Hepatocyte (in vitro differentiated cells): ENCODE measurements at regions not wholly inside any gene's neighbourhood (a gene's known extent, or its start where the extent isn't known, plus 50 kb on each side); places are given as distances from the start of the nearest gene placed in this dataset.

ENCODE experiments used
- DNase-seq: peaks from one replicate; pipeline ENCODE4 v3.0.0-alpha.2; 2016; ENCODE audit warnings: low spot score
- H2AFZ ChIP-seq: fragments of 200-600 bp; sonication (generic); 2 replicates; pipeline ENCODE4 v1.6.0; 2016; ENCODE audit warnings: antibody characterized with exemption, mild to moderate bottlenecking
- H3K27ac ChIP-seq: fragments of 200-600 bp; sonication (generic); 2 replicates; pipeline ENCODE4 v1.5.1; 2016; ENCODE audit warnings: mild to moderate bottlenecking
- H3K27me3 ChIP-seq: fragments of 200-600 bp; sonication (generic); 2 replicates; pipeline ENCODE4 v1.6.1; 2016
- H3K36me3 ChIP-seq: fragments of 200-600 bp; sonication (generic); replicated peaks from 2 replicates; pipeline ENCODE4 v1.5.1; 2016; ENCODE audit warnings: low read depth; ENCODE audit not compliant: insufficient read depth
- H3K4me1 ChIP-seq: fragments of 200-600 bp; sonication (generic); 2 replicates; pipeline ENCODE4 v1.5.1; 2016; ENCODE audit warnings: mild to moderate bottlenecking, moderate library complexity; ENCODE audit not compliant: insufficient read depth
- H3K4me2 ChIP-seq: fragments of 200-600 bp; sonication (generic); 2 replicates; pipeline ENCODE4 v1.6.0; 2016
- H3K4me3 ChIP-seq: fragments of 200-600 bp; sonication (generic); 2 replicates; pipeline ENCODE4 v1.5.1; 2016; ENCODE audit warnings: mild to moderate bottlenecking
- H3K79me2 ChIP-seq: fragments of 200-600 bp; sonication (generic); 2 replicates; pipeline ENCODE4 v1.6.0; 2017; ENCODE audit warnings: mild to moderate bottlenecking
- H3K9me2 ChIP-seq: fragments of 200-600 bp; sonication (generic); replicated peaks from 2 replicates; pipeline ENCODE4 v1.6.0; 2017; ENCODE audit warnings: mild to moderate bottlenecking; ENCODE audit not compliant: insufficient read depth
- H3K9me3 ChIP-seq: fragments of 200-600 bp; sonication (generic); 2 replicates; pipeline ENCODE4 v1.5.1; 2016; ENCODE audit warnings: low read depth, mild to moderate bottlenecking
- H4K20me1 ChIP-seq: fragments of 200-600 bp; sonication (generic); 2 replicates; pipeline ENCODE4 v1.6.0; 2016; ENCODE audit warnings: mild to moderate bottlenecking; ENCODE audit not compliant: insufficient read depth, poor library complexity, severe bottlenecking
- EZH2 ChIP-seq: fragments of 200-600 bp; sonication (generic); IDR thresholded peaks from 2 replicates; pipeline ENCODE4 v1.6.1; 2016; ENCODE audit warnings: antibody characterized with exemption, mild to moderate bottlenecking, borderline replicate concordance
- EZH2phosphoT487 ChIP-seq: fragments of 200-600 bp; sonication (generic); IDR thresholded peaks from one replicate; pipeline ENCODE4 v1.6.1; 2018; ENCODE audit warnings: antibody characterized with exemption, mild to moderate bottlenecking, low read depth, moderate library complexity; ENCODE audit not compliant: unreplicated experiment, severe bottlenecking
- WGBS: methylation state at CpG from one replicate; pipeline ENCODE4 v1.1.6; 2016; ENCODE audit warnings: low lambda C conversion rate; ENCODE audit errors: missing lambda C conversion rate; 5-methylcytosine and 5-hydroxymethylcytosine counted together
- TF ChIP-seq, protein P1 (sequence below): fragments of 200-600 bp; sonication (generic); IDR thresholded peaks from 2 replicates; pipeline ENCODE4 v1.5.1; 2016; ENCODE audit warnings: antibody characterized with exemption, mild to moderate bottlenecking; ENCODE audit not compliant: poor library complexity

DNA sequence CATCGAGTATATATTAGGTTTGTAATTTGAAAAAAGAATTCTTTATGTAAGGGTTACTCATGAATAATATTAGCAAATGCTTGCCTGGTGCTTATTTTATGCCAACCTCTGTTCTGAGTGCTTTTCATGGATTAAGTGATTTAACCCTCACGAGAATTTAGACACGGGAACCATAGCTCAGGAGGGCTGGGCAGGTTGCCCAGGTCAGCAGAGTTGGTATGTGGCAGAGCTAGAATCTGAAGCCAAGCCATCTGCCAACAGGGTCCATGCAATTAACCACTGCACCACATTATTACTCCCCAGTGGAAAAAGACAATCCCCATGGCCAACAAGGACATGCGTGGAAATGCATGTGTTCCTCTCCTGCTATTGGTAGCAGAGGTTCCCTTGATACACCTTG, 345.6 kb downstream of the CDC5L start:
- 95% methylated on average over 4 of the region's 4 CpGs for WGBS
- no peaks in the 10 kb centered on the region for H3K9me3 ChIP-seq
- H3K27me3 ChIP-seq, result no peaks in the 10 kb centered on the region
- DNase-seq, result no peak
- peaks cover 21% of the 10 kb centered on the region for H3K4me1 ChIP-seq
- TF ChIP-seq EZH2 (no peak), EZH2phosphoT487 (no peak)
- TF ChIP-seq, protein P1, sequence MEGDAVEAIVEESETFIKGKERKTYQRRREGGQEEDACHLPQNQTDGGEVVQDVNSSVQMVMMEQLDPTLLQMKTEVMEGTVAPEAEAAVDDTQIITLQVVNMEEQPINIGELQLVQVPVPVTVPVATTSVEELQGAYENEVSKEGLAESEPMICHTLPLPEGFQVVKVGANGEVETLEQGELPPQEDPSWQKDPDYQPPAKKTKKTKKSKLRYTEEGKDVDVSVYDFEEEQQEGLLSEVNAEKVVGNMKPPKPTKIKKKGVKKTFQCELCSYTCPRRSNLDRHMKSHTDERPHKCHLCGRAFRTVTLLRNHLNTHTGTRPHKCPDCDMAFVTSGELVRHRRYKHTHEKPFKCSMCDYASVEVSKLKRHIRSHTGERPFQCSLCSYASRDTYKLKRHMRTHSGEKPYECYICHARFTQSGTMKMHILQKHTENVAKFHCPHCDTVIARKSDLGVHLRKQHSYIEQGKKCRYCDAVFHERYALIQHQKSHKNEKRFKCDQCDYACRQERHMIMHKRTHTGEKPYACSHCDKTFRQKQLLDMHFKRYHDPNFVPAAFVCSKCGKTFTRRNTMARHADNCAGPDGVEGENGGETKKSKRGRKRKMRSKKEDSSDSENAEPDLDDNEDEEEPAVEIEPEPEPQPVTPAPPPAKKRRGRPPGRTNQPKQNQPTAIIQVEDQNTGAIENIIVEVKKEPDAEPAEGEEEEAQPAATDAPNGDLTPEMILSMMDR, result no peak
- H3K4me2 ChIP-seq, result no peak overlapping the region
- no peak overlapping the region for H3K4me3 ChIP-seq
- no peaks in the 10 kb centered on the region for H3K79me2 ChIP-seq
- no peaks in the 10 kb centered on the region for H3K9me2 ChIP-seq
- H3K27ac ChIP-seq, result no peak overlapping the region
- H2AFZ ChIP-seq, result no peak overlapping the region
- no peaks in the 10 kb centered on the region for H3K36me3 ChIP-seq
- H4K20me1 ChIP-seq, result no peaks in the 10 kb centered on the region

DNA sequence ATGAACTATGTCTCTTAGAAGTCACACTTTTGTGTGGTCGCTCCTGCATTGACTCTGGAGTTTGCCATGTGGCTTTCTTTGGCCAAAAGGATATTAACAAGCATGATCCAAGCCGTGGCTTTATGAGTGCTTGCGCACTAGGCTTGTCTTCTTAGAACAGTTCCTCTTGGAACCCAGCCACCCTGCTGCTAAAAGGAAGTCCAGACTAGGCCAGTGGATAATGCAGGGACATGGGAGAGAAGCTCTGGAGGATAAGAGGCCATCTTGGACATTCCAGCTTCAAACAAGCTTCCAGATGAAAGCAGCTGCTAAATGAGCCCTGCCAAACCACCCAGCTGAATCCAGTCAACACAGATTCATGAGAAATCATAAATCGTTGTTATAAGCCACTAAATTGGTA, 346.4 kb downstream of the CDC5L start:
- Histone ChIP-seq H3K79me2 (no peaks in the 10 kb centered on the region), H3K4me3 (no peak overlapping the region), H3K27me3 (no peaks in the 10 kb centered on the region), H2AFZ (no peak overlapping the region), H3K4me1 (peaks cover 26% of the 10 kb centered on the region), H3K9me2 (no peaks in the 10 kb centered on the region), H3K9me3 (no peaks in the 10 kb centered on the region), H3K27ac (no peak overlapping the region), H4K20me1 (no peaks in the 10 kb centered on the region), H3K36me3 (no peaks in the 10 kb centered on the region), H3K4me2 (no peak overlapping the region)
- no peak for DNase-seq
- TF ChIP-seq, protein P1, result no peak
- no peak for TF ChIP-seq EZH2phosphoT487
- TF ChIP-seq EZH2, result no peak
- WGBS, result 81% methylated on average over 4 of the region's 4 CpGs

DNA sequence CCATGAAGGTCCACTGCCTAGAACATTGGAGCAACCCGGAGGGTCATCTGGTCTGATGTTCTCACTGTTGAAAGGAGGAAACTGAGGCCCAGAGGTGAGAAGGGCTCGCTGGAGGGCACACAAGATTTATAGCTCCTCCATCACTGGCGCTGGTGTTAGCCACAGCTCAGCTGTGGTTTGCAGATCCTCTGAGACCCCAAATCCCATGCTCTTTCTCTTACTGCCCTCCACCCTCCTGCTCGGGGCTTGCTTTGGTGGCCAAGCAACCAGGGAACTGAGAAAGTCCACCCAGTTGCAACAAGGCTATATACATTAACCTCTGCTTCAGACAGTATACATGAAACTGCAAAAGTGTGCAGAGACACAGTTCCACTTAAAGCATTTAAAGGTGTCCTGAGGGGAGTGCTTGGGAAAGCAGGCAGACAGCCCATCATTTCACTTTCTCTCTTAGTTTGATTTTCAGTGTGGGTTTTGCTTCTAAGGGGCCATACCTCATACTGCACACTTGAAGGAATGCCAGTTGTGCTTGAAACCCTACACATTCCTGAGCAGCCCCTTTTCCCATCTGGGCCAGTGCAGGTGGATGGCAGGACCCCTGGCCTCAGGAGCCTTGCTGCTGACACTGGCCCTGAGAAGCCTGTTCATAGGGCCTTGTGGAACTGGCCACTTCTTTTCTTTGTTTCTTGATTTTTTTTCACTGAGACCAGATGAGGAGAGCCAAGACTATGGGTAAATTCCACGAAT, 347.6 kb downstream of the CDC5L start:
- no peaks in the 10 kb centered on the region for H3K27me3 ChIP-seq
- H3K36me3 ChIP-seq, result no peaks in the 10 kb centered on the region
- peaks cover 30% of the 10 kb centered on the region for H3K4me1 ChIP-seq
- H3K9me3 ChIP-seq, result no peaks in the 10 kb centered on the region
- TF ChIP-seq EZH2phosphoT487, result no peak
- TF ChIP-seq, protein P1, result no peak
- TF ChIP-seq EZH2, result no peak
- no peaks in the 10 kb centered on the region for H3K79me2 ChIP-seq
- H3K9me2 ChIP-seq, result no peaks in the 10 kb centered on the region
- H3K4me3 ChIP-seq, result no peak overlapping the region
- no peak for DNase-seq
- WGBS, result 90% methylated on average over 5 of the region's 5 CpGs
- H3K27ac ChIP-seq, result no peak overlapping the region
- H3K4me2 ChIP-seq, result no peak overlapping the region
- H4K20me1 ChIP-seq, result no peaks in the 10 kb centered on the region
- H2AFZ ChIP-seq, result no peak overlapping the region

DNA sequence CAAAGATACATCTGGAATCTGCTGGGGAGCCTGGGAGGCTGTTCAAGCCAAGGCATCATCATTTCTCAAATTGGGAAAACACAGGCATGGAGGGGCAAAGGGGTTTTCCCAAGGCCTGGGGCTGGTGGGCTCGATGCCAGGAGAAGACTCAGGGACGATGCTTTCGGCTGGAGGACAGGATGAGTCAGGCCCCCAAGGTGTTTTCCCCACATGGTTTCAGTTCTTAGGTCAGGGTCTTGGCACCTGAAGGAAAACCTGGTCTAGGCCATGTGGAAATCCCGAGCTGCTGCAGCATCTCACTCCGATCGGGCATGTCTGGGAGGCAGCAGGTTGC, 348.1 kb downstream of the CDC5L start:
- H3K9me3 ChIP-seq, result no peaks in the 10 kb centered on the region
- no peak overlapping the region for H3K27ac ChIP-seq
- TF ChIP-seq, protein P1, result no peak
- TF ChIP-seq EZH2, result no peak
- no peak for TF ChIP-seq EZH2phosphoT487
- DNase-seq, result no peak
- H3K9me2 ChIP-seq, result no peaks in the 10 kb centered on the region
- no peak overlapping the region for H3K4me2 ChIP-seq
- no peak overlapping the region for H3K4me3 ChIP-seq
- H3K79me2 ChIP-seq, result no peaks in the 10 kb centered on the region
- H3K36me3 ChIP-seq, result no peaks in the 10 kb centered on the region
- H3K4me1 ChIP-seq, result peaks cover 25% of the 10 kb centered on the region
- no peaks in the 10 kb centered on the region for H4K20me1 ChIP-seq
- no peak overlapping the region for H2AFZ ChIP-seq
- no peaks in the 10 kb centered on the region for H3K27me3 ChIP-seq
- 82% methylated on average over 6 of the region's 6 CpGs for WGBS
